ENCODE measurements at regions not wholly inside any gene's neighbourhood (a gene's known extent, or its start where the extent isn't known, plus 50 kb on each side); places are given as distances from the start of the nearest gene placed in this dataset.

DNA sequence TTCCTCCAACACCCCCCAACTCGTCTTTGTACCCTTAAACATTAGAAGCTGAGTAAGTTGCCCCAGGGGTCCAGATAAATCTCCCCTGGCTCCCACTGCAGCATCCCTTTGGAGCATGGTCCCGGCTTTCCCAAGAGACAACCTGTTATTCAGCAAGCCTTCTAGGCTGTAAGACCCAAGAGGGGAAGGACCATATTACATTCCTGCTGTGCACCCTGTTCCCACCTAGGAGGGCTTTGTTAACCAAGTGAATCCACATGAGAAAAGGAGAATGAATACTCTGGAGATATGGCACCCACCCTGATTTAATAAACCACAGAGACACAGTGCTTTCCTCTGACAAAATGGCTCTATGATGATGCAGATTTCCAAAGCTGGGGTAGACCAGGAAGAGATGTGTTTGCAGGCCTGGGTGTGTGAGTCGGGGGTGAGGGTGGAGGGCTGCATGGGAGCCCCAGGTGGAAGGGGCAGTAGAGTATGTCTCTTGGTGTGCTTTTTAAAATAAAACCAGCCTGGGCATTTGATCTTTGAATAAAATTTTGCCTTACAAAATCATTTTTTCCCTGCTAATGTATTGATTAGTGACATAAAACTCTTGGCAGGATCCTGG lies 325.2 kb downstream of the DRD1 start:
- intact Hi-C loops (cut with DNase I): no loop called here
- Histone ChIP-seq H3K36me3 (no peaks in the 10 kb centered on the region), H3K27ac (no peak overlapping the region), H3K4me1 (no peaks in the 10 kb centered on the region), H3K4me3 (no peak overlapping the region), H3K27me3 (no peaks in the 10 kb centered on the region), H3K9me3 (no peaks in the 10 kb centered on the region)
- 42 to 55% methylated on average over 2 to 3 of the region's 3 CpGs for WGBS, 2 donors
- DNase-seq: no peak
- TF ChIP-seq, protein P1, sequence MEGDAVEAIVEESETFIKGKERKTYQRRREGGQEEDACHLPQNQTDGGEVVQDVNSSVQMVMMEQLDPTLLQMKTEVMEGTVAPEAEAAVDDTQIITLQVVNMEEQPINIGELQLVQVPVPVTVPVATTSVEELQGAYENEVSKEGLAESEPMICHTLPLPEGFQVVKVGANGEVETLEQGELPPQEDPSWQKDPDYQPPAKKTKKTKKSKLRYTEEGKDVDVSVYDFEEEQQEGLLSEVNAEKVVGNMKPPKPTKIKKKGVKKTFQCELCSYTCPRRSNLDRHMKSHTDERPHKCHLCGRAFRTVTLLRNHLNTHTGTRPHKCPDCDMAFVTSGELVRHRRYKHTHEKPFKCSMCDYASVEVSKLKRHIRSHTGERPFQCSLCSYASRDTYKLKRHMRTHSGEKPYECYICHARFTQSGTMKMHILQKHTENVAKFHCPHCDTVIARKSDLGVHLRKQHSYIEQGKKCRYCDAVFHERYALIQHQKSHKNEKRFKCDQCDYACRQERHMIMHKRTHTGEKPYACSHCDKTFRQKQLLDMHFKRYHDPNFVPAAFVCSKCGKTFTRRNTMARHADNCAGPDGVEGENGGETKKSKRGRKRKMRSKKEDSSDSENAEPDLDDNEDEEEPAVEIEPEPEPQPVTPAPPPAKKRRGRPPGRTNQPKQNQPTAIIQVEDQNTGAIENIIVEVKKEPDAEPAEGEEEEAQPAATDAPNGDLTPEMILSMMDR (IDR thresholded peaks at IDR 0.05): no peak
- no peak for TF ChIP-seq POLR2A (IDR thresholded peaks at IDR 0.05)

DNA sequence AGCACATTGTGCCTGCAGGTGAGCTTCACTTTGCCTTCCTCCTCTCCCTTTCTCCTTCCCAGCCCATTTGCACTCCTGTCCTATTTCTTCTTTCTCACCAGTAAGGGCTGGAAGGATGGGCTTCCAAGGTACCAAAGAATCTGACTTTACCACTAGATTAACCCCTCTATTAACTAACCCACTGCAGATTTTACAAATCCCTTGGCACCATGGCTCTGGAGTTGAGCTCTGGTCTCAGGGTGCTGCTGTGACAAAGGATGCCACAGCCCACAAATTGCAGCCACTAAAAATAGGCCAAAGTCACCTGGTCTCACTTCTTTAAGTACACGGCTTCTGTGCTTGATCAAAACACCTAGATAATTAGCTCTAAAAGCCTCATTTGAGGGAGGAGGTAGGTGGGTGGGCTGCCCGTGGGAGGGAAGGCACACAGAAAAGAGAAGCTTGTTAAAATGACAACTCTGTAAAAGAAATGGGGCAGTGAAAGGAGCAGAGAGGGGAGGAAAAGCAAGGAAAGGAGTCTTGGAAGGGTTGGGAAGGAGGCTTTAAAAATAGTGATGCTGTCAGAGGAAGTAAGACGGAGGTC lies 327.4 kb downstream of the DRD1 start:
- no peak for DNase-seq
- TF ChIP-seq, protein P1 (IDR thresholded peaks at IDR 0.05): no peak
- no peak for TF ChIP-seq POLR2A (IDR thresholded peaks at IDR 0.05)
- 67 to 75% methylated on average over 3 of the region's 3 CpGs for WGBS, 2 donors
- intact Hi-C loops (cut with DNase I): no loop called here
- H3K36me3 ChIP-seq: no peaks in the 10 kb centered on the region
- no peaks in the 10 kb centered on the region for H3K27me3 ChIP-seq
- H3K4me1 ChIP-seq: no peaks in the 10 kb centered on the region
- H3K27ac ChIP-seq: no peak overlapping the region
- no peaks in the 10 kb centered on the region for H3K9me3 ChIP-seq
- no peak overlapping the region for H3K4me3 ChIP-seq

DNA sequence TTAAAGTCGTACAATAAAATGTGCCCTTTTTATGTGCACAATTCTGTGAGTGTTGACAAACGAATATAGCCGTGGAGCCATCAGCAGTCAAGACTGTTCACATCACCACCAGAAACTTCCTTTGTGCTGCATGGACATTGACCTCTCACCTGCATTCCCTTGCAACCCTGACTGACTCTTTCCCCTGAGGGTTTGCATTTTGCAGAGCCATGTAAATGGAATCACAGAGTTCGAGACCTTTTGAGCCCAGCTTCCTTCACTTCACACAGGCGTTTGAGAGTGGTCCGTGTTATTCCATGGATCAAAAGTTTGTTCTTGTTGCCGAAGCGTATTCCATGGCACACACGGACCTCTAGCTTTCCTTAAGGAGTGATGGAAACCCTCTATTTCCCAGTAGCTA lies 328.2 kb downstream of the DRD1 start:
- no peak overlapping the region for H3K4me3 ChIP-seq
- no peaks in the 10 kb centered on the region for H3K9me3 ChIP-seq
- H3K36me3 ChIP-seq: no peaks in the 10 kb centered on the region
- 74 to 79% methylated on average over 9 of the region's 9 CpGs for WGBS, 2 donors
- no peak for TF ChIP-seq POLR2A (IDR thresholded peaks at IDR 0.05)
- TF ChIP-seq, protein P1 (IDR thresholded peaks at IDR 0.05): no peak
- H3K4me1 ChIP-seq: no peaks in the 10 kb centered on the region
- H3K27ac ChIP-seq: no peak overlapping the region
- H3K27me3 ChIP-seq: no peaks in the 10 kb centered on the region
- intact Hi-C loops (cut with DNase I): no loop called here
- DNase-seq: no peak

DNA sequence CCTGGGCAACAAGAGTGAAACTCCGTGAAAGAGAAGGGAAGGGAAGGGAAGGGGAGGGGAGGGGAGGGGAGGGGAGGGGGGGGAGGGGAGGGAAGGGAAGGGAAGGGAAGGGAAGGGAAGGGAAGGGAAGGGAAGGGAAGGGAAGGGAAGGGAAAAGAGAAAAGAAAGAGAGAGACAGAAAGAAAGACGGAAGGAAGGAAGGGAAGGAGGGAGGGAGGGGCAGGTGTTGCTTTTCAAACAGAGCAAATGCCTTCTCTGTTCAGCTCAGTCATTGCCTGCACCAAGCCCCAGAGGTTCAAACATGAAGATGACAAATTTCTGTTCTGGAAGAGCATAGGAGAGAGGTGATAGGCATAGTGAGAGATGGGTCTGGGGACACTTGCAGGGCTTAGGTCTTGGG lies 330.0 kb downstream of the DRD1 start:
- TF ChIP-seq, protein P1 (IDR thresholded peaks at IDR 0.05): no peak
- TF ChIP-seq POLR2A (IDR thresholded peaks at IDR 0.05): no peak
- Histone ChIP-seq H3K36me3 (no peaks in the 10 kb centered on the region), H3K4me3 (no peak overlapping the region), H3K27ac (no peak overlapping the region), H3K4me1 (no peaks in the 10 kb centered on the region), H3K27me3 (no peaks in the 10 kb centered on the region), H3K9me3 (peaks cover 0 to 8% (median 0%) of the 10 kb centered on the region in 3 donors)
- DNase-seq: no peak
- intact Hi-C loops (cut with DNase I): no loop called here
- 61 to 80% methylated on average over 1 to 2 of the region's 2 CpGs for WGBS, 2 donors

DNA sequence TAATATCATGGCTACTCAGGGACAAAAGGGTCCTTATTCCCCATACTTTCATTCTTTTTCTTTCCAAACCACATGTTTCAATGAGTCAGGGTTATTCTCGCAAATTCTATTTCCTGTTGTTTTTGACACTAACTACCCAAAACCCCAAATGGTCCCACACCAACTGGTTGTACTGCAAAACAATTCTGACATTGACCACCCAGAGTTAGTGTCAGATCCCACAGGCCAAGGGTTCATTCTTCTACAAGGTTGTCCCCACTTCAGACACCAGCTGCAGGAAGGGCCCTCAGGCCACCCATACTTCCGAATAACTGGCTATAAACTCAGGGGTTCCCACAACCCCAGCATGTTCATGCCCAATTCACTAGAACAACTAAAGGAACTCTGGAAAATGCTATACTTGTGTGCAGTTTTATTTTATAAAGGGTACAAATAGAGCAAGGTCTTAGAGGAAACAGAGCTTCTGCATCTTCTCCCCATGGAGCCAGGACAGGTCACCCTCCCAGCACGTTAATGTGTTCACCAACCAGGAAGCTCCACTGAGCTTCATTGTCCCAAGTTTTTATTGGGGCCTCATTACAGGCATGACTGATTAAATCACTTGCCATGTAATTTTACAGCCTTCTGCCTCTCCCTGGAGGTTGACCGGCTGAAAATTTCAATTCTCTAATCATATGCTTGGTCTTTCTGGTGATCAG lies 334.8 kb downstream of the DRD1 start:
- no peak for TF ChIP-seq POLR2A (IDR thresholded peaks at IDR 0.05)
- TF ChIP-seq, protein P1 (IDR thresholded peaks at IDR 0.05): no peak
- DNase-seq: no peak
- intact Hi-C loops (cut with DNase I): no loop called here

More for the DNA sequence above, 334.8 kb downstream of the DRD1 start:
- Histone ChIP-seq H3K4me1 (no peaks in the 10 kb centered on the region), H3K27me3 (no peaks in the 10 kb centered on the region), H3K9me3 (peaks cover 0 to 10% (median 0%) of the 10 kb centered on the region in 3 donors), H3K4me3 (no peak overlapping the region), H3K27ac (no peak overlapping the region), H3K36me3 (no peaks in the 10 kb centered on the region)
- 78 to 86% methylated on average over 4 of the region's 4 CpGs for WGBS, 2 donors

All from esophagus squamous epithelium (tissue), 5 donors.